ENCODE measurements at regions not wholly inside any gene's neighbourhood (a gene's known extent, or its start where the extent isn't known, plus 50 kb on each side); places are given as distances from the start of the nearest gene placed in this dataset.
"Not testable (repeated sequence)": the region's sequence is repeated elsewhere in the genome, so short reads cannot be mapped to it uniquely, and the experiment has no call there.

DNA sequence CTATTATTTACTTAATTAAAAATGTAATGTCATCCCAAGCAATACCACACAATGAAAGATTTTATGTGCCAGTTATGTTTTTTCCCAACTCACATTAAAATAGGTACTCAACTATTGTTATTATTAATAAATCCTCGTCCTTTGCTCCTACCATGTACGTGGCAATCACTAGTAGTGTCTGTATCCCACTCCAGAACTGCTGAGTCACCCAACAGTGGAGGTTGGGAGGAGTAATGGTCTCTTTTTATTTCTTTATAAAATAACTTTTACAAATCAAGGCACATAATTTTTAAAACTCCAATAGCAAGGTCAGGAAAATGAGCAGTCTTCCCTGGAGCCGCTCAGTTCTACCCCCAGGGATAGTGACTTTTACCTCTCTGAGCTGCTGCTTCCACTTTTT, 273.5 kb upstream of the PLPP4 start:
- no peak for ATAC-seq (replicated peaks in 1 of 4)
- peaks cover 0 to 9% of the 10 kb centered on the region in 2 experiments for H3K27me3 ChIP-seq (replicated peaks in 1 of 2; ENCODE audit: control insufficient read depth in 2 of 2, extremely low read depth in 1 of 2, insufficient read depth in 2 of 2, low read length in 1 of 2)
- Mint-ChIP-seq H3K27me3 (peaks cover 2 to 5% of the 10 kb centered on the region in 2 donors), H3K36me3 (no peaks in the 10 kb centered on the region), H3K4me3 (no peak overlapping the region), H3K9me3 (peaks cover 0 to 8% (median 0%) of the 10 kb centered on the region in 3 donors), H3K27ac (no peak overlapping the region), H3K4me1 (no peaks in the 10 kb centered on the region)
- ChIA-PET POLR2A (no interaction called here), CTCF (no interaction called here)
- H3K9me3 ChIP-seq, result no peaks in the 10 kb centered on the region
- no peaks in the 10 kb centered on the region for H3K36me3 ChIP-seq (ENCODE audit: control insufficient read depth in 2 of 2, extremely low read depth in 1 of 2, insufficient read depth in 1 of 2, low read length in 1 of 2)
- WGBS (ENCODE audit: insufficient coverage), result no CpG with 5 or more reads among the region's 3 CpGs
- no peaks in the 10 kb centered on the region for H3K4me1 ChIP-seq (ENCODE audit: control insufficient read depth in 1 of 2, extremely low read depth in 1 of 2, insufficient read depth in 2 of 2, low read length in 2 of 2)
- DNase-seq, result no peak
- H3K4me3 ChIP-seq (ENCODE audit: control insufficient read depth in 1 of 2, extremely low read depth in 1 of 2, low read length in 1 of 2), result no peak overlapping the region
- no peak overlapping the region for H3K27ac ChIP-seq (ENCODE audit: low read length)

DNA sequence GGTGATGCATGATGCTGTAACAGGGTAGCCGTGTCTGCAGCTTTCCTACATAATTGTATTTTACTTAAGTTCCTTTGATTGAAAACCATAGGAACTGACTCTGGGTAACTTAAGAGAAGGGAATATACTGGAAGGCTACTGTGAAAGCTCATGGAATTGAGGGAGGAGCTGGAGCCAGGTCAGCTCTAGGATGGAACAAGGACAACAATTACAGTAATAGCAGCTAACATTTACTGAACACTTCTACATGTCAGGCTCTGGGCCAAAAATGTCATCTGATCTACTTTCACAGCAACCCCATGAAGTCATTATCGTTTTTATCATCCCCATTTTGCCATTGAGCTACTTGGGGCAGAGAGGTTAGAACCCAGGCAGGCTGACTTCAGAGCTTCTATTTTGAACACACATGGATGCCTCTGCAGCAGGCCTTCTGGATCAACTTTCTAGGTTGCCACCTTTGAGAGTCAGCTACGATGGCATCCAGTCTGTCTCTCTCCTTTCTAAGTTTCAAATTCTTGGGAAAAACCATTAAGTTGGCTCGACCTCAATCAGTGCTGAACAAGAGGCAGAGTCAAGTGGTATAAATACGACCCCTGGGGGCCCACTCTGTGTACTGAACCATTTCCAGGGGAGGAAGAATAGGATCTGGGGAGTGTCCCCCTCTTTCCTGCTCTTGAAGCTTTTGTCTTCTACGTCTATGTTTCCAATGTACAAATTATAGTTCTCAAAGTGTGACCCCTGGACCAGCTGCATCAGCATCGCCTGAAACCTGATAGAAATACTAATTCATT, 272.3 kb upstream of the PLPP4 start:
- WGBS (ENCODE audit: insufficient coverage), result 53% methylated on average over 3 of the region's 7 CpGs
- POLR2A ChIA-PET, result no interaction called here
- no peaks in the 10 kb centered on the region for H3K36me3 Mint-ChIP-seq
- Histone ChIP-seq H3K9me3 (no peaks in the 10 kb centered on the region), H3K4me3 (ENCODE audit: control insufficient read depth in 1 of 2, extremely low read depth in 1 of 2, low read length in 1 of 2) (no peak overlapping the region), H3K36me3 (ENCODE audit: control insufficient read depth in 2 of 2, extremely low read depth in 1 of 2, insufficient read depth in 1 of 2, low read length in 1 of 2) (no peaks in the 10 kb centered on the region), H3K4me1 (ENCODE audit: control insufficient read depth in 1 of 2, extremely low read depth in 1 of 2, insufficient read depth in 2 of 2, low read length in 2 of 2) (no peaks in the 10 kb centered on the region), H3K27ac (ENCODE audit: low read length) (no peak overlapping the region), H3K27me3 (replicated peaks in 1 of 2; ENCODE audit: control insufficient read depth in 2 of 2, extremely low read depth in 1 of 2, insufficient read depth in 2 of 2, low read length in 1 of 2) (peaks cover 0 to 9% of the 10 kb centered on the region in 2 experiments)
- DNase-seq, result no peak
- no peak for ATAC-seq (replicated peaks in 1 of 4)
- H3K4me3 Mint-ChIP-seq, result no peak overlapping the region
- H3K9me3 Mint-ChIP-seq, result peaks cover 0 to 8% (median 0%) of the 10 kb centered on the region in 3 donors
- peaks cover 2 to 5% of the 10 kb centered on the region in 2 donors for H3K27me3 Mint-ChIP-seq
- H3K4me1 Mint-ChIP-seq, result no peaks in the 10 kb centered on the region
- no peak overlapping the region for H3K27ac Mint-ChIP-seq
- CTCF ChIA-PET, result no interaction called here

DNA sequence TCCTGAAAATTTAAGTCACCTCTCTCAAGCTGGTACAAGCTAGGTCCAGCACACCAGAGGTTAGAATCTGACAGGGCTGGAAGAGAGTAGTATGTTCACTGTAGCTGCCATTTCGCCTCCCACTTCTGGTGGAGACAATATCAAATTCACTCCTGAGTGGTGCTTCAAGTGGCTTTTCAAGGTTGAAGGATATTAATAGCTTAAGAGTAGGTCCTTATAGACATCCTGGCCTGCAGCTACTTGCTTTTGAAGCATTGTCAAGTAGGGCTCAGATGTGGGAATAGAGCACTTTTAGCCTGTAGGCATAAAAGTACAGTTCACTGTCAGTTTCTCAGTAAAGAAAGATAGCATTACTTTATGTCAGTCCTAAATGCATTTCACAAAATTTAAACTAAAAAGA, 270.5 kb upstream of the PLPP4 start:
- H3K4me1 ChIP-seq (ENCODE audit: control insufficient read depth in 1 of 2, extremely low read depth in 1 of 2, insufficient read depth in 2 of 2, low read length in 2 of 2), result no peaks in the 10 kb centered on the region
- H3K4me3 ChIP-seq (ENCODE audit: control insufficient read depth in 1 of 2, extremely low read depth in 1 of 2, low read length in 1 of 2), result no peak overlapping the region
- H3K9me3 ChIP-seq, result no peaks in the 10 kb centered on the region
- no peaks in the 10 kb centered on the region for H3K36me3 ChIP-seq (ENCODE audit: control insufficient read depth in 2 of 2, extremely low read depth in 1 of 2, insufficient read depth in 1 of 2, low read length in 1 of 2)
- H3K27me3 ChIP-seq (replicated peaks in 1 of 2; ENCODE audit: control insufficient read depth in 2 of 2, extremely low read depth in 1 of 2, insufficient read depth in 2 of 2, low read length in 1 of 2), result peaks cover 0 to 5% of the 10 kb centered on the region in 2 experiments
- Mint-ChIP-seq H3K9me3 (peaks cover 0 to 8% (median 0%) of the 10 kb centered on the region in 3 donors), H3K4me3 (no peak overlapping the region), H3K36me3 (no peaks in the 10 kb centered on the region), H3K27ac (no peak overlapping the region), H3K4me1 (no peaks in the 10 kb centered on the region), H3K27me3 (peaks cover 0 to 5% of the 10 kb centered on the region in 2 donors)
- POLR2A ChIA-PET, result no interaction called here
- DNase-seq, result no peak
- ATAC-seq (replicated peaks in 1 of 4), result no peak
- no peak overlapping the region for H3K27ac ChIP-seq (ENCODE audit: low read length)
- CTCF ChIA-PET, result no interaction called here
- WGBS (ENCODE audit: insufficient coverage), result no CpG with 5 or more reads among the region's 1 CpG

DNA sequence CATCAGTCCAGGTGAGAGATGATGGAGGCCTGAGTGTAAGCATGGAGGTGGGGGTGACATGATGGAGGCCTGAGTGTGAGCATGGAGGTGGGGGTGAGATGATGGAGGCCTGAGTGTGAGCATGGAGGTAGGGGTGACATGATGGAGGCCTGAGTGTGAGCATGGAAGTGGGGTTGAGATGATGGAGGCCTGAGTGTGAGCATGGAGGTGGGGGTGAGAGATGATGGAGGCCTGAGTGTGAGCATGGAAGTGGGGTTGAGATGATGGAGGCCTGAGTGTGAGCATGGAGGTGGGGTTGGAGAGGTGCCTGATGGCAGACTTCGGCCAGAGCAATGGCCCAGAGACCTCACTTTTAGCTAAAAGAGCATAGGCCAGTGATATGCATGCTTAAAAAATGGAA, 269.9 kb upstream of the PLPP4 start:
- ATAC-seq (replicated peaks in 1 of 4); H3K4me1 ChIP-seq (ENCODE audit: control insufficient read depth in 1 of 2, extremely low read depth in 1 of 2, insufficient read depth in 2 of 2, low read length in 2 of 2); H3K27ac ChIP-seq (ENCODE audit: low read length); H3K4me3 Mint-ChIP-seq; DNase-seq; H3K4me1 Mint-ChIP-seq; CTCF ChIA-PET; H3K27me3 ChIP-seq (replicated peaks in 1 of 2; ENCODE audit: control insufficient read depth in 2 of 2, extremely low read depth in 1 of 2, insufficient read depth in 2 of 2, low read length in 1 of 2); H3K36me3 ChIP-seq (ENCODE audit: control insufficient read depth in 2 of 2, extremely low read depth in 1 of 2, insufficient read depth in 1 of 2, low read length in 1 of 2); H3K27ac Mint-ChIP-seq; H3K4me3 ChIP-seq (ENCODE audit: control insufficient read depth in 1 of 2, extremely low read depth in 1 of 2, low read length in 1 of 2); POLR2A ChIA-PET; H3K27me3 Mint-ChIP-seq; H3K9me3 ChIP-seq; H3K36me3 Mint-ChIP-seq; H3K9me3 Mint-ChIP-seq: not testable (repeated sequence)
- no CpG with 5 or more reads among the region's 1 CpG for WGBS (ENCODE audit: insufficient coverage)

DNA sequence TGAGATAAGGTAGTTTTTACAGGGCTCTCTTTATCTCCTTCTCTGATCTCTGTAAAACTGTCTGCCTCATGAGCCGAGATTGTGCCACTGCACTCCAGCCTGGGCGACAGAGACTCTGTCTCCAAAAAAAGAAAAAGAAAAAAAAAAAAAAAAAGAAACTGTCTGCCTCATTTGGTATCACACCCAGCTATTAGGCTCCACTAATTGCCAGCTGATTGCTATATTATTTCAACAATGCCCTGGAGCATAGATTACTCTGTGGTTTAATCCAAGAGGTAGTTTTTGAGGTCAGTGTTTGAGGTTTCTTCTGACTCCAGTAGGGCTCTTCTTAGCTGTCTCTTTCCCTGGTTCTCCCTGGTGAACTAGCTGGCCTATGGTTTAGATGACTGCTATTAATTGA, 268.1 kb upstream of the PLPP4 start:
- DNase-seq (no peak), ATAC-seq (replicated peaks in 1 of 4) (no peak)
- CTCF ChIA-PET, result no interaction called here
- Mint-ChIP-seq H3K9me3 (peaks cover 0 to 8% (median 0%) of the 10 kb centered on the region in 3 donors), H3K27me3 (peaks cover 0 to 5% of the 10 kb centered on the region in 2 donors), H3K27ac (no peak overlapping the region), H3K4me3 (no peak overlapping the region), H3K4me1 (no peaks in the 10 kb centered on the region), H3K36me3 (no peaks in the 10 kb centered on the region)
- WGBS (ENCODE audit: insufficient coverage), result 40% methylated on average over 1 of the region's 2 CpGs
- peaks cover 0 to 2% of the 10 kb centered on the region in 2 experiments for H3K27me3 ChIP-seq (replicated peaks in 1 of 2; ENCODE audit: control insufficient read depth in 2 of 2, extremely low read depth in 1 of 2, insufficient read depth in 2 of 2, low read length in 1 of 2)
- H3K36me3 ChIP-seq (ENCODE audit: control insufficient read depth in 2 of 2, extremely low read depth in 1 of 2, insufficient read depth in 1 of 2, low read length in 1 of 2), result no peaks in the 10 kb centered on the region
- H3K9me3 ChIP-seq, result no peaks in the 10 kb centered on the region
- POLR2A ChIA-PET, result no interaction called here
- no peak overlapping the region for H3K4me3 ChIP-seq (ENCODE audit: control insufficient read depth in 1 of 2, extremely low read depth in 1 of 2, low read length in 1 of 2)
- H3K4me1 ChIP-seq (ENCODE audit: control insufficient read depth in 1 of 2, extremely low read depth in 1 of 2, insufficient read depth in 2 of 2, low read length in 2 of 2), result no peaks in the 10 kb centered on the region
- no peak overlapping the region for H3K27ac ChIP-seq (ENCODE audit: low read length)

DNA sequence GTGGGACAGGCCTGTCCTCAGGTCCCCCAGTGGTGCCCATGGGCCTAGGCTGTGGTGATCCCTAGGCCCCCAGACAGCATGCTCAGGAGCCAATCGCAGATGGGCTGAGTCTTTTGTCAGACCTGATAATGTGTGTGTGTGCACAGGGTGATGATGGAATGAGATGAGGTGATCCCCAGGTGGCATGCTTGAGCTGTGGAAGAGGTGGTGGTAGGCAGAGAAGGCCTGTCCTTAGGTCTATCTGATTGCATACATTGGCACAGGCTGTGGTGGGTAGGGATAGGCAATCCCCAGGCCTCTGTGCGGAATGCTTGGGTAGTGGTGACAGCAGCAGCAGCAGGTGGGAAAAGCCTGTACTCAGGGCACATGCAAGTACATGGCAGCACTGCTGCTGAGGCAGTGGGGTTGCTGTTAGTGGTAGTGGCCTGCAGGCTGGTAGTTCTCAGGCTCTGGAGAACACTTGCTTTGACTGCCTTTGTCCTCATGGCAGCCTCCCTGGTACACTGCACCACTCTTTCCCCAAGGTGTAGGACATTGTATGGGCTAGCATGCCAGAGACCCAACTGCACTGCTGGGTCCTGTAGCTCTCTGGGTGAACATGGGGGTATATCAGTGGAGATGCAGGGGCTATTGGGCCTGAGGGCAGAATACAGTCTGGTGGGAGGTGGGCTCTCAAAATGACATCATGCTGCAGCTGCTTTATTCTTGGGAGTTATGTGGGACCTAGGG, 260.9 kb upstream of the PLPP4 start:
- POLR2A ChIA-PET, result no interaction called here
- Mint-ChIP-seq H3K36me3 (no peaks in the 10 kb centered on the region), H3K27ac (no peak overlapping the region), H3K4me3 (no peak overlapping the region), H3K9me3 (peaks cover 0 to 3% (median 0%) of the 10 kb centered on the region in 3 donors), H3K4me1 (no peaks in the 10 kb centered on the region), H3K27me3 (peaks cover 0 to 8% of the 10 kb centered on the region in 2 donors)
- Histone ChIP-seq H3K9me3 (no peaks in the 10 kb centered on the region), H3K36me3 (ENCODE audit: control insufficient read depth in 2 of 2, extremely low read depth in 1 of 2, insufficient read depth in 1 of 2, low read length in 1 of 2) (no peaks in the 10 kb centered on the region), H3K27ac (ENCODE audit: low read length) (no peak overlapping the region), H3K27me3 (replicated peaks in 1 of 2; ENCODE audit: control insufficient read depth in 2 of 2, extremely low read depth in 1 of 2, insufficient read depth in 2 of 2, low read length in 1 of 2) (peaks cover 0 to 7% of the 10 kb centered on the region in 2 experiments), H3K4me3 (ENCODE audit: control insufficient read depth in 1 of 2, extremely low read depth in 1 of 2, low read length in 1 of 2) (no peak overlapping the region), H3K4me1 (ENCODE audit: control insufficient read depth in 1 of 2, extremely low read depth in 1 of 2, insufficient read depth in 2 of 2, low read length in 2 of 2) (no peaks in the 10 kb centered on the region)
- DNase-seq (no peak), ATAC-seq (replicated peaks in 1 of 4) (peak in 1 of 4 experiments; percentile 15)
- CTCF ChIA-PET, result no interaction called here
- 92% methylated on average over 2 of the region's 2 CpGs for WGBS (ENCODE audit: insufficient coverage)
